ENCODE measurements at regions not wholly inside any gene's neighbourhood (a gene's known extent, or its start where the extent isn't known, plus 50 kb on each side); places are given as distances from the start of the nearest gene placed in this dataset.
"Not testable (repeated sequence)": the region's sequence is repeated elsewhere in the genome, so short reads cannot be mapped to it uniquely, and the experiment has no call there.

DNA sequence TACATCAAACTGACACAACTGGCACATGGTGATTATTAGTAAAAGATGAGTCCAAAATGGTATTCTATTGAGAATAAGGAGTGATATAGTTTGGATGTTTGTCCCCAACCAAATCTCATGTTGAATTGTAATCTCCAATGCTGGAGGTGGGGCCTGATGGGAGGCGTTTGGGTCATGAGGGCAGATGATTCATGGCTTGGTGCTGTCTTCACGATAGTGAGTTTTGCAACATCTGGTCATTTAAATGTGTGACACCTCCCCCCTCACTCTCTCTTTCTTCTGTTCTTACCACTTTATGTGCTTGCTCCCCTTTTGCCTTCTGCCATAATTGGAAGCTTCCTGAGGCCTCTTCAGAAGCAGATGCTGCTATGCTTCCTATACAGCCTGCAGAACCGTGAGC is 90.6 kb downstream of the RSL24D1 start:
- Histone ChIP-seq H3K36me3 (no peaks in the 10 kb centered on the region), H3K4me2 (no peak overlapping the region), H3K27me3 (no peaks in the 10 kb centered on the region), H3K9me3 (replicated peaks in 1 of 11) (peaks cover 0 to 16% (median 0%) of the 10 kb centered on the region in 11 experiments; a peak in 1 of 22 replicates), H3K4me1 (peaks cover 0 to 16% (median 0%) of the 10 kb centered on the region in 10 experiments; a peak in 5 of 20 replicates), H3K27ac (no peak overlapping the region), H3K9ac (no peak overlapping the region), H3K4me3 (no peak overlapping the region), H4K20me1 (no peaks in the 10 kb centered on the region)
- TF ChIP-seq Cebpa-rat (IDR thresholded peaks at IDR 0.05), result no peak

DNA sequence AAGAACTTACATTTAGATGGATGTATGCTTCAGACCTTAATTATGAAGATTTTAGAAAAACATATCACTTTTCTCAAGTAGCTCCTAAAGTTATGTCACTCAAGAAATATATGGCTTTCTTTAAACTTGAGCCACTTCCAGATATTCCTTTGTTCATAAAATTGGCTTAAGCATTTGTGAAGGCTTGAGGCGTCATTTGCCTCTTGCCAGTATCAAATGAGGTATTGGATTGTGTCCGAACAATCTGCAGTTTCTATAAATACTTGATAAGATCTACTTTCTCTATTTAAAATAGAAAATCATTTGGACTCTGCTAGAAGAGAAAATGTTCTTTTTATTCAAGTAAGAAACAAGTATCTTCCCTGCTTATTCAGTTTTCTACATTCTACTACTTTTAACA is 102.6 kb downstream of the RSL24D1 start:
- H3K27me3 ChIP-seq, result no peaks in the 10 kb centered on the region
- no peaks in the 10 kb centered on the region for H4K20me1 ChIP-seq
- H3K9me3 ChIP-seq (replicated peaks in 1 of 11), result no peaks in the 10 kb centered on the region
- no peak overlapping the region for H3K27ac ChIP-seq
- H3K4me2 ChIP-seq, result no peak overlapping the region
- no peak for TF ChIP-seq Cebpa-rat (IDR thresholded peaks at IDR 0.05)
- no peaks in the 10 kb centered on the region for H3K36me3 ChIP-seq
- H3K4me3 ChIP-seq, result no peak overlapping the region
- no peak overlapping the region for H3K9ac ChIP-seq
- no peaks in the 10 kb centered on the region for H3K4me1 ChIP-seq

DNA sequence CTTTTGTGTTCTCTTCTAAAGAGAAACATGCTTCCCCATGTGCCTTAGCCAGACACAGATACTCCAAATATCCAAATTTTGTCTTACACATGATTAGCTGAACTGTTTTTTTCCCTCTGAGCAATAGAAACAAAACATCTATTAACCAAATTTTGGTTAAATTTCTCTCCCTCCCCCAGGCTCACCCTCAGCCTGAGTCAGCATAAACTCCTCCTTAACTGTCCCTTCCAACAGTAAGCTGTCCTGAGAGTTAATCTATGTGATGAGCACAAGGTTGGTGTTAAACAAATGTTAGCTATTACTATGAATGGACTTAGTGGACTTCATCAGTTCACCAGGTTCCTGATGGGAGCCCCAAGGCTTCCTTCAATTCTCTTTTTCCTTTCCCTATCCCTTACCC is 108.5 kb downstream of the RSL24D1 start:
- Histone ChIP-seq H3K36me3 (no peaks in the 10 kb centered on the region), H3K4me3 (no peak overlapping the region), H3K4me2 (no peak overlapping the region), H3K27me3 (no peaks in the 10 kb centered on the region), H3K9me3 (replicated peaks in 1 of 11) (0 out of 22 replicates have a peak, but pooled peaks cover 0 to 3% (median 0%) of the 10 kb centered on the region in 11 experiments), H3K9ac (no peak overlapping the region), H3K27ac (no peak overlapping the region), H3K4me1 (no peaks in the 10 kb centered on the region), H4K20me1 (no peaks in the 10 kb centered on the region)
- TF ChIP-seq Cebpa-rat (IDR thresholded peaks at IDR 0.05), result no peak

DNA sequence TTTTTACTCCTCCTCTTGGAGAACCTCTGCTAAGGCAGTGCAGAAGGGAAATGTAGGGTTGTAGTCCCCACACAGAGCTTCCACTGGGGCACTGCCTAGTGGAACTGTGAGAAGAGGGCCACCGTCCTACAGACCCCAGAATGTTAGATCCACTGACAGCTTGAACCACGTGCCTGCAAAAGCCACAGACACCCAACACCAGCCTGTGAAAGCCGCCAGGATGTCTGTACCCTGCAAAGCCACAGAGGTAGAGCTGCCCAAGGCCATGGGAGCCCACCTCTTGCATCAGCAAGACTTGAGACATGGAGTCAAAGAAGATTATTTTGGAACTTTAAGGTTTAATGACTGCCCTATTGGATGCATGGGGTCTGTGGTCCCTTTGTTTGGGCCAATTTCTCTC is 112.1 kb downstream of the RSL24D1 start:
- Histone ChIP-seq H3K9ac (no peak overlapping the region), H3K4me2 (no peak overlapping the region), H3K27me3 (no peaks in the 10 kb centered on the region), H3K36me3 (no peaks in the 10 kb centered on the region), H3K27ac (no peak overlapping the region), H3K4me3 (no peak overlapping the region), H4K20me1 (no peaks in the 10 kb centered on the region), H3K9me3 (replicated peaks in 1 of 11) (0 out of 22 replicates have a peak, but pooled peaks cover 0 to 3% (median 0%) of the 10 kb centered on the region in 11 experiments), H3K4me1 (no peaks in the 10 kb centered on the region)
- no peak for TF ChIP-seq Cebpa-rat (IDR thresholded peaks at IDR 0.05)

DNA sequence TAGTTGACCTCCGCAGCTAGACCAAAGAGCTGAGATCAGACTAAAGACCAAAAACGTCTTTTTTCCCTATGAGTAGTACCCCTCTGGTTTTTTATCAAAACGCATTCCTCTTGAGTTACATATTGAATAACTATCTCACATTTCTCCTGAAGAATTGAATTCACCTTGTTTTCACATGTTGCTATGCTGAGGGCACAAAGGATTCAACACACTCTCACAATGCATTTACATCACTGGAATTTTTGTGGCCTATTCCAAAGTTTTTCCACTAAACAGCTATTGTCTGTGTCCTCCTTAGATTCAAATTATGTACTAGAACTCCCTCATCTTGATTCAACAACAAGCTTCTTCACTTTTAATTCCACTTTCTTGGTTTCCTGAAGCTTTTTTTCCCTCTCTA is 112.5 kb downstream of the RSL24D1 start:
- Histone ChIP-seq H3K9me3 (replicated peaks in 1 of 11) (peaks cover 0 to 4% (median under 1%) of the 10 kb centered on the region in 11 experiments; a peak in 8 of 22 replicates), H3K9ac (no peak overlapping the region), H3K27ac (no peak overlapping the region), H3K27me3 (no peaks in the 10 kb centered on the region), H3K4me2 (no peak overlapping the region), H3K4me1 (no peaks in the 10 kb centered on the region), H3K4me3 (no peak overlapping the region), H4K20me1 (no peaks in the 10 kb centered on the region), H3K36me3 (no peaks in the 10 kb centered on the region)
- TF ChIP-seq Cebpa-rat (IDR thresholded peaks at IDR 0.05), result no peak

DNA sequence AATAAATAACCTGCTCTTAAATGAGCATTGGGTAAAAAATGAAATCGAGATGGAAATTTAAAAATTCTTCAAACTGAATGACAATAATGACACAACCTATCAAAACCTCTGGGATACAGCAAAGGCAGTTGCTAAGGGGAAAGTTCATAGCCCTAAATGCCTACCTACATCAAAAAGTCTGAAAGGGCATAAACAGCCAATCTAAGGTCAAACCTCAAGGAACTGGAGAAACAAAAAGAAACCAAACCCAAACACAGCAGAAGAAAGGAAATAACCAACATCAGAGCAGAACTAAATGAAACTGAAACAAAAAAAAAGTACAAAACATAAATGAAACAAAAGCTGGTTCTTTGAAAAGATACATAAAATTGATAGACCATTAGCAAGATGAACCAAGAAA is 119.7 kb downstream of the RSL24D1 start:
- H4K20me1 ChIP-seq, H3K27me3 ChIP-seq, H3K36me3 ChIP-seq, H3K4me2 ChIP-seq, H3K27ac ChIP-seq, H3K4me3 ChIP-seq, H3K4me1 ChIP-seq, H3K9ac ChIP-seq: not testable (repeated sequence)
- H3K9me3 ChIP-seq (replicated peaks in 1 of 11), result peaks cover 7 to 18% (median 11%) of the 10 kb centered on the region in 11 experiments; a peak in 19 of 22 replicates

DNA sequence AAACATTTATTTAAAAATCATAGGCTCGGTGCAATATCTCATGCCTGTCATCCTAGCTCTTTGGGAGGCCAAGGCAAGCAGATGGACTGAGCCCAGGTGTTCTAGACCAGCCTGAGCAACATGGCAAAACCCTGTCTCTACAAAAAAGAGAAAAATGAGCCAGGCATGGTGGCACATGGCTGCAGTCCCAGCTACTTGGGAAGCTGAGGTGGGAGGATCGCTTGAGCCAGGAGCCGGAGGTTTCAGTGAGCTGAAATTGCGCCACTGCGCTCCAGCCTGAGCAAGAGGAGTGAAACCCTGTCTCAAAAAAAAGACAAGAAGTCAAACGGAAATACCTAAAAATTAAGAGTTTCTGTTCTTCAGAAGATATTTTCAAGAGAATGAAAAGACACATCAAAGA is 122.3 kb downstream of the RSL24D1 start:
- H3K4me3 ChIP-seq, result no peak overlapping the region
- no peak overlapping the region for H3K27ac ChIP-seq
- peaks cover 7 to 18% (median 11%) of the 10 kb centered on the region in 11 experiments; a peak in 19 of 22 replicates for H3K9me3 ChIP-seq (replicated peaks in 1 of 11)
- H3K36me3 ChIP-seq, result no peaks in the 10 kb centered on the region
- H3K4me1 ChIP-seq, result peaks cover 0 to 4% (median 0%) of the 10 kb centered on the region in 10 experiments; a peak in 1 of 20 replicates
- no peaks in the 10 kb centered on the region for H3K27me3 ChIP-seq
- no peak overlapping the region for H3K4me2 ChIP-seq
- no peak overlapping the region for H3K9ac ChIP-seq
- H4K20me1 ChIP-seq, result no peaks in the 10 kb centered on the region
- no peak for TF ChIP-seq Cebpa-rat (IDR thresholded peaks at IDR 0.05)

DNA sequence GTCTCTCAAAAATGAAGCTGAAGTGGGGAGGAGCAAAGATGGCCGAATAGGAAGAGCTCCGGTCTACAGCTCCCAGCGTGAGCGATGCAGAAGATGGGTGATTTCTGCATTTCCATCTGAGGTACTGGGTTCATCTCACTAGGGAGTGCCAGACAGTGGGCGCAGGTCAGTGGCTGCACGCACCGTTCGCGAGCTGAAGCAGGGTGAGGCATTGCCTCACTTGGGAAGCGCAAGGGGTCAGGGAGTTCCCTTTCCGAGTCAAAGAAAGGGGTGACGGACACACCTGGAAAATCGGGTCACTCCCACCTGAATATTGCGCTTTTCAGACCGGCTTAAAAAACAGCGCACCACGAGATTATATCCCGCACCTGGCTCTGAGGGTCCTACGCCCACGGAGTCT is 132.8 kb downstream of the RSL24D1 start:
- not testable (repeated sequence) for H3K9ac ChIP-seq, H3K4me2 ChIP-seq, H3K36me3 ChIP-seq, H3K4me3 ChIP-seq, H3K27me3 ChIP-seq, H3K4me1 ChIP-seq, H4K20me1 ChIP-seq, H3K27ac ChIP-seq
- H3K9me3 ChIP-seq (replicated peaks in 1 of 11), result peaks cover 5 to 18% (median 9%) of the 10 kb centered on the region in 11 experiments; a peak in 9 of 22 replicates

DNA sequence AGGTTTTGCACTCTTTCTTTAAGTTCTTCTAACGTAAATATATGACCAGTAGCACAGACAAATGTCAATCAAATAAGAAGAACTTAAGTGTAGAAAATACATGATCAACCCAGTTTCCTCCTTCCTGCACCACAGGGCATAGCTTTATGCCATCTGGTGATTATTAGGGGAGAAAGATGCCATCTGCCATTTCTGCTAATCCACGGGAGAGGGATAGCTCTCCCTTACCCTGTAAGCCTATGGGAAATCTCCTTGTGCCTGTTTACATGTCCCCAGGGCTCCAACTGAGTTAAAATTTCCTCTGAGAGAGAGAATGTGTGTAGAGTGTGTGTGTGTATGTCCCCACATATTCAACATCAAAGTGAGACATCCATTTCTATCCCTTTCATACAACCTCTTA is 135.9 kb downstream of the RSL24D1 start:
- Histone ChIP-seq H3K27me3 (no peaks in the 10 kb centered on the region), H3K9ac (no peak overlapping the region), H4K20me1 (no peaks in the 10 kb centered on the region), H3K27ac (no peak overlapping the region), H3K4me2 (no peak overlapping the region), H3K36me3 (no peaks in the 10 kb centered on the region), H3K4me1 (no peaks in the 10 kb centered on the region), H3K4me3 (no peak overlapping the region), H3K9me3 (replicated peaks in 1 of 11) (peaks cover 5 to 18% (median 9%) of the 10 kb centered on the region in 11 experiments; a peak in 9 of 22 replicates)
- no peak for TF ChIP-seq Cebpa-rat (IDR thresholded peaks at IDR 0.05)

DNA sequence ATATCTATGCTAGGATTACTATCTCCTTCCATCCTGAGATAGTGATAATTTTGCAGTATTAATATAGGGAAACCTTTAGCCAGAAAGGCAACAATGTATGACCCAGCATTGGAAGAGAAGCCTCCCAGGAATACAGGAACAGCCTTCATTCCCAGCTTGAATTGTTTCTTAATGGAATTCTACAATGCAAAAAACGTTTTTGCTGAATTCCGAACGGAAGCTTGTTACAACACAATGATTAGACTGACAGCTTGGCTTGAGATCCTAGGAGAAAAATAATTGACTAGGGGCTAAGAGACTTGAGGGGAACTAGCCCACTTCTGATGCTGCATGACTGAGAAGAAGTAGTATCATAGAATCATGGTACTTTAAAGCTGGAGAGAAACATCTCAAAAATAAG is 140.2 kb downstream of the RSL24D1 start:
- no peaks in the 10 kb centered on the region for H3K36me3 ChIP-seq

More for the DNA sequence above, 140.2 kb downstream of the RSL24D1 start:
- Histone ChIP-seq H3K4me2 (no peak overlapping the region), H3K9me3 (replicated peaks in 1 of 11) (no peaks in the 10 kb centered on the region), H3K27me3 (no peaks in the 10 kb centered on the region), H3K4me1 (no peaks in the 10 kb centered on the region), H4K20me1 (no peaks in the 10 kb centered on the region), H3K4me3 (no peak overlapping the region), H3K27ac (no peak overlapping the region), H3K9ac (no peak overlapping the region)
- TF ChIP-seq Cebpa-rat (IDR thresholded peaks at IDR 0.05), result no peak
